Smooth muscle cell (in vitro differentiated cells): ENCODE measurements at regions not wholly inside any gene's neighbourhood (a gene's known extent, or its start where the extent isn't known, plus 50 kb on each side); places are given as distances from the start of the nearest gene placed in this dataset.

Experiments
- DNase-seq: peaks from one replicate; lab custom pipeline; 2025; ENCODE audit not compliant: unreplicated experiment; lab: John Stamatoyannopoulos, UW
- H2AFZ ChIP-seq: fragments of 200-600 bp; sonication (generic); 2 replicates; pipeline ENCODE4 v1.6.0; 2016; ENCODE audit warnings: antibody characterized with exemption, low read depth, mild to moderate bottlenecking
- H3F3A ChIP-seq: fragments of 200-600 bp; sonication (generic); 2 replicates; pipeline ENCODE4 v1.6.0; 2017; ENCODE audit warnings: antibody characterized with exemption, low read depth
- H3K27ac ChIP-seq: fragments of 200-600 bp; sonication (generic); 2 replicates; pipeline ENCODE4 v1.5.1; 2016; ENCODE audit warnings: low read depth, mild to moderate bottlenecking
- H3K27me3 ChIP-seq: fragments of 200-600 bp; sonication (generic); 2 replicates; pipeline ENCODE4 v1.6.1; 2016; ENCODE audit warnings: low read depth, mild to moderate bottlenecking
- H3K36me3 ChIP-seq: fragments of 200-600 bp; sonication (generic); 2 replicates; pipeline ENCODE4 v1.5.1; 2016; ENCODE audit warnings: low read depth
- H3K4me1 ChIP-seq: fragments of 200-600 bp; sonication (generic); 2 replicates; pipeline ENCODE4 v1.5.1; 2016; ENCODE audit warnings: low read depth
- H3K4me2 ChIP-seq: fragments of 200-600 bp; sonication (generic); 2 replicates; pipeline ENCODE4 v1.6.0; 2016; ENCODE audit warnings: mild to moderate bottlenecking
- H3K4me3 ChIP-seq: fragments of 200-600 bp; sonication (generic); 2 replicates; pipeline ENCODE4 v1.5.1; 2016; ENCODE audit warnings: mild to moderate bottlenecking
- H3K79me2 ChIP-seq: fragments of 200-600 bp; sonication (generic); 2 replicates; pipeline ENCODE4 v1.6.0; 2016; ENCODE audit warnings: low read depth, mild to moderate bottlenecking
- H3K9ac ChIP-seq: fragments of 200-600 bp; sonication (generic); 2 replicates; pipeline ENCODE4 v1.6.0; 2016; ENCODE audit warnings: low read depth
- H3K9me3 ChIP-seq: fragments of 200-600 bp; sonication (generic); replicated peaks from 2 replicates; pipeline ENCODE4 v1.5.1; 2016; ENCODE audit warnings: low read depth
- H4K20me1 ChIP-seq: fragments of 200-600 bp; sonication (generic); 2 replicates; pipeline ENCODE4 v1.6.0; 2016; ENCODE audit warnings: low read depth
- CTCF ChIP-seq: fragments of 200-600 bp; sonication (generic); IDR thresholded peaks from 2 replicates; pipeline ENCODE4 v1.5.1; 2017; ENCODE audit warnings: borderline replicate concordance, mild to moderate bottlenecking, antibody characterized with exemption; ENCODE audit not compliant: insufficient read depth, poor library complexity, severe bottlenecking
- WGBS: methylation state at CpG from one replicate; pipeline ENCODE4 v1.1.7; 2016; ENCODE audit warnings: low lambda C conversion rate; 5-methylcytosine and 5-hydroxymethylcytosine counted together

- 74% methylated on average over 1 of the region's 1 CpG for WGBS
These were observed 166.2 kb upstream of the STEAP1 start for GRCh38 chr7:89988074-89988473.

GRCh38 chr7:89989454-89989853 is 164.8 kb upstream of the STEAP1 start:
- Histone ChIP-seq H3K4me2 (no peak overlapping the region), H3K36me3 (no peaks in the 10 kb centered on the region), H3K27me3 (no peaks in the 10 kb centered on the region), H4K20me1 (no peaks in the 10 kb centered on the region), H3K4me1 (no peaks in the 10 kb centered on the region), H3K79me2 (no peaks in the 10 kb centered on the region), H3K4me3 (no peak overlapping the region), H3K9ac (no peak overlapping the region), H3F3A (no peaks in the 10 kb centered on the region), H3K9me3 (no peaks in the 10 kb centered on the region), H2AFZ (no peak overlapping the region), H3K27ac (no peak overlapping the region)
- TF ChIP-seq CTCF: no peak
- 34% methylated on average over 2 of the region's 2 CpGs for WGBS
- DNase-seq: no peak

More at GRCh38 chr7:89988074-89988473, 166.2 kb upstream of the STEAP1 start:
- Histone ChIP-seq H3K4me1 (no peaks in the 10 kb centered on the region), H3K79me2 (no peaks in the 10 kb centered on the region), H3K27me3 (no peaks in the 10 kb centered on the region), H3K9me3 (no peaks in the 10 kb centered on the region), H3K36me3 (no peaks in the 10 kb centered on the region), H3K27ac (no peak overlapping the region), H4K20me1 (no peaks in the 10 kb centered on the region), H2AFZ (no peak overlapping the region), H3K4me3 (no peak overlapping the region), H3F3A (no peaks in the 10 kb centered on the region), H3K9ac (no peak overlapping the region), H3K4me2 (no peak overlapping the region)
- no peak for DNase-seq
- no peak for TF ChIP-seq CTCF

GRCh38 chr7:89994483-89994882 is 159.8 kb upstream of the STEAP1 start:
- no peaks in the 10 kb centered on the region for H4K20me1 ChIP-seq
- no peaks in the 10 kb centered on the region for H3K9me3 ChIP-seq
- no peaks in the 10 kb centered on the region for H3F3A ChIP-seq
- no peaks in the 10 kb centered on the region for H3K27me3 ChIP-seq
- H3K36me3 ChIP-seq: no peaks in the 10 kb centered on the region
- no peak overlapping the region for H3K9ac ChIP-seq
- no peaks in the 10 kb centered on the region for H3K4me1 ChIP-seq
- no peak overlapping the region for H2AFZ ChIP-seq
- DNase-seq: no peak
- H3K4me3 ChIP-seq: no peak overlapping the region
- TF ChIP-seq CTCF: no peak
- H3K4me2 ChIP-seq: no peak overlapping the region
- WGBS: 74% methylated on average over 1 of the region's 1 CpG
- no peaks in the 10 kb centered on the region for H3K79me2 ChIP-seq
- H3K27ac ChIP-seq: no peak overlapping the region

GRCh38 chr7:89998554-89998953 is 155.7 kb upstream of the STEAP1 start:
- Histone ChIP-seq H3K4me3 (no peak overlapping the region), H3K9me3 (no peaks in the 10 kb centered on the region), H3K27ac (no peak overlapping the region), H3K9ac (no peak overlapping the region), H3K4me1 (no peaks in the 10 kb centered on the region), H2AFZ (no peak overlapping the region), H3K27me3 (no peaks in the 10 kb centered on the region), H4K20me1 (no peaks in the 10 kb centered on the region), H3K79me2 (no peaks in the 10 kb centered on the region), H3K4me2 (no peak overlapping the region), H3F3A (no peaks in the 10 kb centered on the region), H3K36me3 (no peaks in the 10 kb centered on the region)
- DNase-seq: no peak
- no peak for TF ChIP-seq CTCF
- 84% methylated on average over 2 of the region's 2 CpGs for WGBS
